ENCODE measurements at regions not wholly inside any gene's neighbourhood (a gene's known extent, or its start where the extent isn't known, plus 50 kb on each side); places are given as distances from the start of the nearest gene placed in this dataset.

GRCh38 chrX:40485102-40485826 is 95.5 kb upstream of the ATP6AP2 start:
- no peak for DNase-seq (ENCODE audit: low read depth in 2 of 2)

GRCh38 chrX:40484408-40485091 is 96.2 kb upstream of the ATP6AP2 start:
- no peak for DNase-seq (ENCODE audit: low read depth in 2 of 2)

- no peak for DNase-seq (ENCODE audit: low read depth in 2 of 2)
Observed at GRCh38 chrX:40483502-40483901, 97.3 kb upstream of the ATP6AP2 start.

- DNase-seq (ENCODE audit: low read depth in 2 of 2), result no peak
Observed at GRCh38 chrX:40479777-40480318, 100.9 kb upstream of the ATP6AP2 start.

GRCh38 chrX:40478474-40479065 is 102.2 kb upstream of the ATP6AP2 start:
- DNase-seq (ENCODE audit: low read depth in 2 of 2), result no peak

DNA sequence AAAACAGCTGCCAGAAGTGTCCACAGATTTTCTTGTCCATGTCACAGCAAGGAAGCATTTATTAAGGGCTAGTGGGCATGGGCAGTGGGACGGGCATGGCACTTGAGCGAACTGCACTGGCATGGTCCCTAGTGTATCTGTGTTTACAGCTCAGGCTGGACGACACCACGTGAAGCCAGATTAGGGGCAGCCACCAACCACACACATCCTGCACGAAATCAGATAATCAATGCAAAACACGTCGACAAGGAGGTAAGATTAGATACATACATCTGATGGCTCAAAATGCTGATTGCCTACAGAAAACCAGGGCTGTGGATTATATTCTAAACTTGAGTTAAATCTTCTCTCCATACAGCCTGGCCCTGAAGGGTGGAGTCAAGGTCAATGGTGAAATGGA is 103.8 kb upstream of the ATP6AP2 start:
- no peak for DNase-seq (ENCODE audit: low read depth in 2 of 2)

GRCh38 chrX:40474645-40475044 is 106.1 kb upstream of the ATP6AP2 start:
- no peak for DNase-seq (ENCODE audit: low read depth in 2 of 2)

GRCh38 chrX:40474205-40474626 is 106.6 kb upstream of the ATP6AP2 start:
- no peak for DNase-seq (ENCODE audit: low read depth in 2 of 2)

- DNase-seq (ENCODE audit: low read depth in 2 of 2), result no peak
Observed at GRCh38 chrX:40473460-40474204, 107.1 kb upstream of the ATP6AP2 start.

DNA sequence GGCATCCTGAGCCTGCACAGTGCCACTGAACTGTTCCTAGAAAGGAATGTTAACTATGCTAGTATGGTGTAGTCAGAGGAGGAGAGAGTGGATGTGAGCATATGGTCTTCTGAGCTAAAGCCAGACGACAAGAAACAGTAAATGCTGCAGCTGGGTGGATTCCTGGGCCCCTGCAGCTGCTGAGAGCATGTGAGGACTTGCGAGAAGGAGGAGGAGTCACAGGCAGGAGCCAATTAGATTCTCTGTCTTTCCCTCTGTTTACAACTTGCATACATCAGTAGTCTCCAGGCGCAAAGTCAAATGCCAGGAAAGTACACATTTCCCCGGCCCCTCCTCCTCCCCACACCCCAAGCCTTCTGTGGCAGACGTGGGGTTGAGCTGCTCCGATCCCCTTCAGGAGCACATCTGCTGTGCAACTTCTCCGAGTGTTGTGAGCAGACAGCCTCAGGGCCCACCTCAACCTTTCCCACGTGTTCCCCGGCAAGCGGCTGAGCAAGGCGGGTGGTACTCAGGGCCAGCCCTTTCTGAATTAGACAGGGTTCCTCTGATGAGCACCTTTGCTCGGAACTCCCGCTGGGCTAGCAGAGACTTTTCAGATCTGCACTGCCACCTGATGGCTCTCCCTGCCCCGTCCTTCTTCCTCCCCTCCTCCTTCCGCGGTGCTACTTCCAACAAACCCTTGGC is 108.7 kb upstream of the ATP6AP2 start:
- DNase-seq (ENCODE audit: low read depth in 2 of 2), result no peak

- DNase-seq (ENCODE audit: low read depth in 2 of 2), result no peak
Observed at GRCh38 chrX:40470830-40471429, 109.8 kb upstream of the ATP6AP2 start.

DNA sequence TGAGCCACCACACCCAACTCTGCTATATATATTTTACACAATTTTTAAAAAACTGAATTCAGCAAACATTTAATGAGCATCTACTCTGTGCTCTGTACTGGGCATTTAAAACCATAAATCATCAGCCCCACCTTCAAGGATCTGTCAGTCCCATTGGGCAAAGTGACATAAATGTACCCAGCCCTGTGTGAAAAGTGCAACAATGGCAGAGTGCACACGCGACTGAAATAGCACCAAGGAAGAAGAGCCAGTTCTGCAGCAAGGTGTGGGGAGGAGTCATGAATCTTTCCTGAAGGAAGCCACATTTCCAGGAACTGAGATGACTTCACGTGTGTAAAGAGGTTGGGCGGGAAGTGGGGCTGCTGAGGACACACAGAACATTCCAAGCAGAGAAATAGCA is 111.5 kb upstream of the ATP6AP2 start:
- no peak for DNase-seq (ENCODE audit: low read depth in 2 of 2)

GRCh38 chrX:40468033-40468846 is 112.5 kb upstream of the ATP6AP2 start:
- peak; percentile 8 to 27 for DNase-seq (ENCODE audit: low read depth in 2 of 2)

DNA sequence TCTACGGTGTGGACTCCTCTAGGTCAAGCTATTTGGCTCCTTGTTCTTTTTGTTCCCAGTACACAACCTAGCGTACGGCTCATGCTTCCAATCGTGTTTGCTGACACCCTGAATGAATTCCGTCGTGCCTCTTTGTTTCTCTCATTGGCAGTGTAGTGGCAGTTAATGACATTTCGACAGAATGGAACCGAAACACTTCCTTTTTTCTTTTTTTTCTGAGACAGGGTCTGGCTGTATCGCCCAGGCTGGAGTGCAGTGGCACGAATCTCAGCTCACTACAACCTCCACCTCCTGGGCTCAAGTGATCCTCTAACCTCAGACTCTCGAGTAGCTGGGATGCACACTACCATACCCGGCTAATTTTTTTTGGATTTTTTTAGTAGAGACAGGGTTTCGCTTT is 113.3 kb upstream of the ATP6AP2 start:
- DNase-seq (ENCODE audit: low read depth in 2 of 2), result no peak

- no peak for DNase-seq (ENCODE audit: low read depth in 2 of 2)
Observed at GRCh38 chrX:40465735-40466551, 114.8 kb upstream of the ATP6AP2 start.

- DNase-seq (ENCODE audit: low read depth in 2 of 2), result no peak
Observed at GRCh38 chrX:40462795-40463194, 118.0 kb upstream of the ATP6AP2 start.

DNA sequence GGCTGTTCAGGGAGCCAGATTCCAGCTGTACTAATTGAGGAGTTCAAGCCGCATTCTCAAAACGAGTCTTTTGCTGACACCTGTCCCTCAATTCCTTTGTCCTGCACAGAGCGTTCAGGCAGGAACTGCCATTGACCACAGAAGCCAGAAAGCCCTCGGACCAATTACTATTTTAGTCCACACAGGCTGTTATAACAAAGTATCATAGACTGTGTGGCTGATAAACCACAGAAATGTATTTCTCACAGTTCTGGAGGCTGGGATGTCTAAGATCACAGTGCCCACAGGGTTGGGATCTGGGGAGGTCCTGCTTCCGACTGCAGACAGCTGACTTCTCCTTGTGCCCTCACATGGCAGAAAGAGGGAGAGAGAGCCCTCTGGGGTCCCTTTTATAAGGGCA is 119.8 kb upstream of the ATP6AP2 start:
- no peak for DNase-seq (ENCODE audit: low read depth in 2 of 2)

- no peak for DNase-seq (ENCODE audit: low read depth in 2 of 2)
Observed at GRCh38 chrX:40459571-40460158, 121.1 kb upstream of the ATP6AP2 start.

DNA sequence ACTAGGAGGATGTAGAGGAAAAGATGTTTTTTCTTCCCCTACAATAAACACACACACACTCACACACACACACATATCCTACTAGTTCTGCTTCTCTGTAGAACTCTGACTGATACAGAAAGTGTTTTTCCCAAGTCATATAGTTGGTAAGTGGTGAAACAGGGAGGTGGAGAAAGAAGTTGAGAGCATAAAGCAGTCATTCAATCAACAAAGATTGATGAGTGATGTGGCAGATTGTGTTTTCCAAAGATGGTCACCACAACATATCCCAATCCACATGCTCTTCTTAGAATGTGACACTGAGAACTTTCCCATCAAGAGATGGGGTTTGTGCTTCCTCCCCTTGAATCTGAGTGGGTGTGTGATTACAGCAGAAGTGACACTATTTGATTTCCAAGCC is 123.4 kb upstream of the ATP6AP2 start:
- no peak for DNase-seq (ENCODE audit: low read depth in 2 of 2)
